Skeletal muscle satellite cell (primary cell): ENCODE measurements at regions not wholly inside any gene's neighbourhood (a gene's known extent, or its start where the extent isn't known, plus 50 kb on each side); places are given as distances from the start of the nearest gene placed in this dataset.

Experiments
- H3K27me3 ChIP-seq: 2 replicates; pipeline ENCODE4 v1.7.0; 2013; ENCODE audit warnings: low read length; ENCODE audit not compliant: control insufficient read depth, insufficient read depth
- H3K36me3 ChIP-seq: 2 replicates; pipeline ENCODE4 v1.7.0; 2013; ENCODE audit warnings: mild to moderate bottlenecking, control low read depth, low read length; ENCODE audit not compliant: insufficient read depth
- H3K4me1 ChIP-seq: 2 replicates; pipeline ENCODE4 v1.7.0; 2013; ENCODE audit warnings: low read length; ENCODE audit not compliant: control insufficient read depth, insufficient read depth
- H3K4me2 ChIP-seq: 2 replicates; pipeline ENCODE4 v1.7.0; 2013; ENCODE audit warnings: mild to moderate bottlenecking, low read length
- H3K4me3 ChIP-seq: 2 replicates; pipeline ENCODE4 v1.7.0; 2013; ENCODE audit warnings: low read length
- H3K9ac ChIP-seq: 2 replicates; pipeline ENCODE4 v1.7.0; 2013; ENCODE audit warnings: mild to moderate bottlenecking, low read depth, low read length, moderate library complexity
- H3K9me3 ChIP-seq: replicated peaks from 2 replicates; pipeline ENCODE4 v1.7.0; 2013; ENCODE audit warnings: mild to moderate bottlenecking, control low read depth, low read length

DNA sequence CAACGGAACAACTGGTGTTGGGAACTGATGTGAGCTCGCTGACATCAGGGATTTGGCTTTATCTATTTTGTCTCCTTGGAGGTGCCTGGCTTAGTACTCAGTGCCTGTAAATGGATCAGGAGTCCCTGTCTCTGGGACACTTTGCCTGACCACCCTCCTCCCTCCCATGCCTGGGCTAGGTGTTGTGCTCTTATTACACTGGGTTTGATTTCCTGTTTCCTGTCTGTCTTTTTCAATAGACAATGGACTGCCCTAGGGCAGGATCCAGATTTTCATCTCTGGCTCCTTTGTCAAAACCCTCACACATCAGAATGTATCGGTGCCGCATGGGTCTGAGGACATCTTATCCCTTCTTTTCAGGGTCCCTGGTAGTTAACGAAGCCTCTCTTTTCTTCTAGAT, 223.6 kb upstream of the ASIC2 start:
- Histone ChIP-seq H3K27me3 (no peaks in the 10 kb centered on the region), H3K4me1 (no peaks in the 10 kb centered on the region), H3K9ac (no peak overlapping the region), H3K4me2 (no peak overlapping the region), H3K4me3 (no peak overlapping the region), H3K9me3 (peaks cover 3% of the 10 kb centered on the region), H3K36me3 (no peaks in the 10 kb centered on the region)

DNA sequence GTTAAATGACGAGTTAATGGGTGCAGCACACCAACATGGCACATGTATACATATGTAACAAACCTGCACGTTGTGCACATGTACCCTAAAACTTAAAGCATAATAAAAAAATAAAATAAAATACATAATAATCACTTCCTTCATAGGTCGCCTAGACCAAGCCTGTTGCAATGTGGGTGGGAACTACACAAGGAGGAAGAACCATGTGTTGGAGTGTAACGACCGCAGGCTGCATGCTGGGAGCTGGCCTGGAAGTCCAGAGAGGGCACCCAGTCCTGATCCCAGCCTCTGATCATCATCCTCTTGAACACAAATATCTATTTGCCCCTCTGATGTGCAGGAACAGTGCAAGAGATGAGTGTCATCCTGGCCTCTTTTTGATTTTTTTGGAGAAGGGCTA, 224.7 kb upstream of the ASIC2 start:
- Histone ChIP-seq H3K9me3 (peaks cover 3% of the 10 kb centered on the region), H3K9ac (no peak overlapping the region), H3K36me3 (no peaks in the 10 kb centered on the region), H3K4me3 (no peak overlapping the region), H3K4me2 (no peak overlapping the region), H3K4me1 (no peaks in the 10 kb centered on the region), H3K27me3 (no peaks in the 10 kb centered on the region)

DNA sequence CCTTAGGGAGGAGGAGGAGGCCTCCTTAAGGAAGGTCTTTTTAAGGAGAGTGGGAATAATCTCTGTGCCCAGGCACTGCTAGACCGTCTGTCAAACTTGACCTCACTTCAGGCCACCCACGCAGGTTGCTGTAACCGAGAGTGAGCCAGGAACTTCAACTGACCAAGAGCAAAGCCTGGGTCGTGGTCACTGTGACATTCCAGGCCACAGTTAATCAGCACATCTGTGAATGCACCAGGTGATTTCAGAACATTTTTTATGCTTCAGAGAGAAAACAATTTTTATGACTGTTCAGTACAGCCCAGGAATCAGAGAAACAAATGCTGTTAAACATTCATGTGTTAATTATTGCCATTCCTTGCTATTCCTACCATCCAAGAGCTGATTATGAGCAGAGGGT, 226.6 kb upstream of the ASIC2 start:
- H3K9ac ChIP-seq, result no peak overlapping the region
- H3K36me3 ChIP-seq, result no peaks in the 10 kb centered on the region
- peaks cover 3% of the 10 kb centered on the region for H3K4me1 ChIP-seq
- H3K27me3 ChIP-seq, result no peaks in the 10 kb centered on the region
- no peak overlapping the region for H3K4me3 ChIP-seq
- H3K9me3 ChIP-seq, result peaks cover 3% of the 10 kb centered on the region
- H3K4me2 ChIP-seq, result no peak overlapping the region

DNA sequence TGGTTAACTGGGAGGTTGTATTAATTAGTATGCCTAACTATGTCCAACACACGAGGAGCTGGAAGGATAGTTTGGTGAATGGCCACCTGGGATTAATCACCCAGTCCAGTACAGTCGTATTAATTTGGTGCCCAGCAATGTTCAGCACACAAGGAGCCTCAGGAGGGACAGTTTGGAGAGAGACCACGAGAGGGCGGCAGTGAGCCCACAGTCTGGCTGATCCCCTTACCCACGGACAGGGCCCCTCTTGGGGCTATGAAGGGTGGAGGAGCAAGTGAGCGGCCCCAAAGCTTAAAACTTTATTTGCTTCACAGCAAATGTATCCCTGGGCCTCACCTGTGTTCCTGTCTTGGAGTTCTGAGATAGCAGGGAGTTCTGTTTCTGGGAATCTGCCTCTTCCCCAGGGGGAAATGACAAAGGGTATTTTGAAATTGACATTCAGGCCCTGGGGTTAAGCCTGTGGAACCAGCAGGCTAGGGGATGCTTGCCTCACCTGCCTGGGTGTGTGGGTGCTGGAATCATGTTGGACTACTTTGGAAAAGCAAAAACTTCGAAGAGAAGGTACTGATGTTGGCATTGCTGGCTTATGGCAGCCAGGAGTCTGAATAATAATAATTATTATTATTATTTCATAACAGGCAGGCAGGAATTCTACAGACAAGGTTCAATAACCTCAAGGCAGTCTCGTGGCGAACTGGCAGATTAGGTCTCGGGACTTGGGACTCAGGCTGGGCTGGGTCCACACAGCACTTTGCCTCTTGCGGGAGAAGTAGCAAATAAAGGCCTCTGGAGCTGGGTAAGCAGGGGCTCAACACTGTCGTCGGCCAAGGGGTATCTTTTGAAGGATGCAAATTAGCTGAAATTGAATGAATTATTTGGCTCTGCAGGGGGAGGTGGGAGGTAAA, 227.6 kb upstream of the ASIC2 start:
- Histone ChIP-seq H3K9me3 (no peaks in the 10 kb centered on the region), H3K4me3 (no peak overlapping the region)

DNA sequence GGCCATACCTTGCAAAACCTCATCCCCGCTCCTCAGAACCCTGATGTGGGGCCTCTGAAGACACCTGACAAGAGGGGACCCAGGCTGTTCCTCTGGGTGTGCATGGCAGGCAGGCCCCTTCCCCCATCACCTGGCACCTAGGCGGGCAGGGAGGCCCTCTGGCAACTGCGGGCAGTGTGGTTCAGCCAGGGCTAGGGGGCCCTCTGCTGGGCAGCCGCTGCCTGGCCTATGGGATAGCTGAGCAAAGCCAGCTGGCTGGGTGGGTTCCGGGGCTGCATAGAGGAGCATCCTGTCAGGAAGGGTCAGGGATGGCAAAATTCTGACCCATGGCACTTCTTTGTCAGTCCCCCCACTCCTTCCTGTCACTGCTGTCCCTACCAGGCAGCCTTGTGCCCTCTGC, 228.7 kb upstream of the ASIC2 start:
- Histone ChIP-seq H3K4me1 (peaks cover 3% of the 10 kb centered on the region), H3K36me3 (no peaks in the 10 kb centered on the region), H3K4me3 (no peak overlapping the region), H3K9me3 (no peaks in the 10 kb centered on the region), H3K27me3 (no peaks in the 10 kb centered on the region), H3K4me2 (no peak overlapping the region), H3K9ac (no peak overlapping the region)

More for the DNA sequence above, 227.6 kb upstream of the ASIC2 start:
- H3K27me3 ChIP-seq, result no peaks in the 10 kb centered on the region
- no peak overlapping the region for H3K9ac ChIP-seq
- H3K4me1 ChIP-seq, result peaks cover 3% of the 10 kb centered on the region
- no peaks in the 10 kb centered on the region for H3K36me3 ChIP-seq
- no peak overlapping the region for H3K4me2 ChIP-seq

DNA sequence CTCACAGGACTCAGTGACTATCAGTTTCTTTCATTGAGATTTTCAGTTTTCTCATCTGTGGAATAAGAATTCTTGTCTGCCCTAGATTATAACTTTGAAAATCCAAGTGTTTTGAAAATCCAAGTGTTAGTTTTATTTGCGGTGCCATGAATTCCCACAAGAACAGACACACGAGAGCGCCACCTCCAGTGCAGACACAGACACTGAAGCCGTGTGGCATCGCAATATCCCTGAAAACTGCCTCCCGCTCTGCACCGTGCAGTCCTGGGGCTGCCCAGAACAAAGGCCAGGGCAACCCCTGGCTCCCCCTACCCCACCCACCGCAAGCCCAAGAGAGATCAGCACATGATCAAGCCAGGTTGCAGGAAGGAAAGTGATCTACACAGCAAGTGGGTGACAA, 229.5 kb upstream of the ASIC2 start:
- Histone ChIP-seq H3K4me3 (no peak overlapping the region), H3K4me1 (peaks cover 3% of the 10 kb centered on the region), H3K36me3 (no peaks in the 10 kb centered on the region), H3K9ac (no peak overlapping the region), H3K4me2 (no peak overlapping the region), H3K27me3 (no peaks in the 10 kb centered on the region), H3K9me3 (no peaks in the 10 kb centered on the region)

DNA sequence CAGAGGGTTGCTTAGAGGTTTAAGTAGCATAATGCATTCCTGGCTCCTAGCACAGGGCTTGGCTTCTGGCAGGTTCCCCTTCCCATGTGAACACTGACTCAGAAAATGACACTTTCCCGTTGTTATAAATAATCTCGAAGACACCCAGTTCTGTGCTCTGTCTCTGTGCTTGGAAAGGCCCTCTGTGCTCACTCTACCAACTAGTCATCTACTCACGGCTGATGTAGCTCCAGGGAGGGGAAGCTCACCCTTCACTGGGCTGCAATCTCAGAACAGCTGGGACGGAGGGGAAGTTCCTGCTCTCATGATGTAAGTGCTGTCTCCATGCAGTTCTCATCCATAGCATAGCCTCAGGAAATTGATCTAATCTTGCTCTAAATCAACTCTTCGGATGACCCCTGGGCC, 230.5 kb upstream of the ASIC2 start:
- no peaks in the 10 kb centered on the region for H3K36me3 ChIP-seq
- no peaks in the 10 kb centered on the region for H3K9me3 ChIP-seq
- H3K4me2 ChIP-seq, result no peak overlapping the region
- no peak overlapping the region for H3K9ac ChIP-seq
- H3K27me3 ChIP-seq, result no peaks in the 10 kb centered on the region
- H3K4me1 ChIP-seq, result peaks cover 3% of the 10 kb centered on the region
- no peak overlapping the region for H3K4me3 ChIP-seq

DNA sequence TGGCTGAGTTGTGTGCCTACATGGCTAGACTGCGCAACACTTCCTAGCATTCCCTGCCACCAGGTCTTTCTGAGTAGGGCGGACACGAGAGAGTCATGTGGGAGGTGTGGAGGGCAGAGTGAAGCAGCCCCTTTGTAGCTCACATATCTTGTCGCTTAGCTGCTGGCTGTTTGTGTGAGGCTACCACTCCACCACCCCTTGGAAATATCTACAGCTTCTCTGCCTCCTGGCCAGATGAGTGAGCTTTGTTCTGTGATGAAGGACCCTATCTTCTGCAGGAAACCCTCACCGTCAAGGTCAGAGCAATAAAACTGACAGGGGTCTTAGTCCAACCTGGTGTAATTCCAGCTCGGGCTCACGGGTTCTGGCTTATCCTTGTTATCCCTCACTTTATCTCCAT, 232.1 kb upstream of the ASIC2 start:
- Histone ChIP-seq H3K9me3 (no peaks in the 10 kb centered on the region), H3K36me3 (no peaks in the 10 kb centered on the region), H3K4me1 (peaks cover 3% of the 10 kb centered on the region), H3K4me3 (no peak overlapping the region), H3K27me3 (no peaks in the 10 kb centered on the region), H3K9ac (no peak overlapping the region), H3K4me2 (no peak overlapping the region)

DNA sequence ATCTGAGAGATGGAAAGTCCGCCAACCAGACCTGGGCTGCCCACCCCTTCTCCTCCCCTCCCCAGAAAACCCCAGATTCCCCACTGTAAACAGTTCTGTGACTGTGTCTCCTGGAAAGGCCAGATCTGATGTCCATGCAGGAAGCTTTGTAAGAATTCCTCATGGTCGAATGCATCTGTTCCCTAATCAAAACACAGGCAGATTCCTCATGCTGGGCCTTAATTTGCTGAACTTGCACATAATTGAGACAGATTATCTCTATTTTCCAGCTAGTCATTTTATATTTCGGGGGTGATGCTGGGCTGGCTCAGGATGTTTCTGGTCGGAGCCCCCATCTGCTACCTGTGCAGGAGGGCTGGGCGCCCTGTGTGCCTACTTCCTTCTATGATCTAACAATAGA, 233.6 kb upstream of the ASIC2 start:
- Histone ChIP-seq H3K4me2 (no peak overlapping the region), H3K36me3 (no peaks in the 10 kb centered on the region), H3K9ac (no peak overlapping the region), H3K4me1 (peaks cover 3% of the 10 kb centered on the region), H3K9me3 (no peaks in the 10 kb centered on the region), H3K4me3 (no peak overlapping the region), H3K27me3 (no peaks in the 10 kb centered on the region)

DNA sequence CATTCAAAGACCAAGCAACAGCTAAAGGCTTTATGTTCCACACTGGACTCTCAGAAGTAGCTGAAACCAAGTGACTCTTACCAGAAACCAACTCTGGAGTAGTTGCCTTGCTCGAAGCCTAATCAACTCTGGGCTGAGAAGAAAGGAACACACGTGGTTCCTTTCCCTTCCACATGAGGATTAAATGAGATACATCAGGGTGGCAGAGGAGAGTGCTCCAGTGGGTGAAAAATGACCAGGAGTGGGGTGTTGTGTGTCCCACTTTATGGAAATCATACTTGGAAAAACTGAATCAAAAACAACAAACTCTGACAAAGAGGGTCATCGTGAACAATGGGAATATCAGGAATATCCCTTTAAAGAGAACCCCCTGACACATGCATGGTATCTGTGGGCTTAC, 234.2 kb upstream of the ASIC2 start:
- H3K27me3 ChIP-seq, result no peaks in the 10 kb centered on the region
- peaks cover 3% of the 10 kb centered on the region for H3K4me1 ChIP-seq
- H3K9ac ChIP-seq, result no peak overlapping the region
- H3K9me3 ChIP-seq, result no peaks in the 10 kb centered on the region
- H3K4me3 ChIP-seq, result no peak overlapping the region
- no peak overlapping the region for H3K4me2 ChIP-seq
- no peaks in the 10 kb centered on the region for H3K36me3 ChIP-seq

DNA sequence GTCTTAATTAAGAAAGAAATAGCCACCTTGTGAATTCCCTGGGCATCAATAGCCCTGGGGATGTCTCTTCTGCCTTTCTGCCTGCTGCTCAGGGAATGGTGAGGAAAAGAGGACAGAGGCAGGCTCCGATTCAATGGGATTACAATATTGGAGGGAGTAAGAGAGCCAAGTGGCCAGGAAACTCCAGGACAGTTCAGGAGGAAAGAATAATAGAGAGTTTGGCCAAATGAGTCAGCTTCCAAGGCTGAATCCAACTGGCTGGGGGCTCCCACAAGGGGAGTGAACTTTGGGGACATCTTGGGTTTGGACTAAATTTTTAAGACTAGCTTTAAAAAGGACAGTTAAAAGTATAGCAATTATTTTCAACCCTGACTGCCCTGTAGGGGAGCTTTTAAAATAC, 235.8 kb upstream of the ASIC2 start:
- Histone ChIP-seq H3K9ac (no peak overlapping the region), H3K36me3 (no peaks in the 10 kb centered on the region), H3K27me3 (no peaks in the 10 kb centered on the region), H3K4me3 (no peak overlapping the region), H3K4me1 (no peaks in the 10 kb centered on the region), H3K9me3 (no peaks in the 10 kb centered on the region), H3K4me2 (no peak overlapping the region)

DNA sequence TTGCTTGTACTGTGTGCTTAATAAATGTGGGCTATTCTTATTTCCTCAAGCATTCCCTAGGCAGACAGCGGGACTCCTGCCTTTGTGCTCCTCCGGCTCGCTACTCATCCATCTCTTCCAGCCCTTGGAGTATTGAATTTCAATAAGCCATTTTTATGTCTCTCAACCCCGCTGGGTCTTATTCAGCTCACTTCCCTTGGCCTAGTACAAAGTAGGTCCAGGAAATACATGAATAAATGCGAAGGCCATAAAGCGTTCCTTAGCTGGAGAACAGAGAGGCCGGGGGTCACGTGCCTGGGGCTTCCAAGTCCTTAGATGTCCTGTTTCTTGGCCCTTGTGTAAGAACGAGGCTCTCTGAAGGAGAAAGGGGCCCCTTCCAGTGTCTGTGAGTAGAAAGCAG, 236.7 kb upstream of the ASIC2 start:
- Histone ChIP-seq H3K4me2 (no peak overlapping the region), H3K27me3 (no peaks in the 10 kb centered on the region), H3K9me3 (no peaks in the 10 kb centered on the region), H3K4me3 (no peak overlapping the region), H3K9ac (no peak overlapping the region), H3K4me1 (no peaks in the 10 kb centered on the region), H3K36me3 (no peaks in the 10 kb centered on the region)
